ENCODE measurements at regions not wholly inside any gene's neighbourhood (a gene's known extent, or its start where the extent isn't known, plus 50 kb on each side); places are given as distances from the start of the nearest gene placed in this dataset.

DNA sequence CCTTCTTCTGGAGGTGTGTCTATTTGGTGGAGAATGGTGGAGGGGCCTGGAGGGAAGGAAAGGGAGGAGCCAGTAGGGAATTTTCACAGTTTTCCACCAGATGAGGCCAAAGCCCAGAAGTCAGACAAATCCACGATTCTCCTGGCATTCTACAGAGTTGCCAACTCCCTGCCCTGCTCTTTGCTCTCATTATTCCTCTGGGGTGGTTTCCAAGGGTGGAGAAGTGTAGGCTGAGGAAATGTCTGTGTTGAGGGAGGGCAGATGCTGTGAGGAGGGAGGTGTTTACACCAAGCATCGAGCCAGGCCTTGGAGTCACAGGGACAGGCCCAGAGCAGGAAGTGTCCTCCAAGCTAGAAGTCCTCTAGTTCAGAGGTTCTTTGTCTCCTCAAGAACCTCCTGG lies 124.1 kb upstream of the LGALSL start:
- TF ChIP-seq, protein P1, sequence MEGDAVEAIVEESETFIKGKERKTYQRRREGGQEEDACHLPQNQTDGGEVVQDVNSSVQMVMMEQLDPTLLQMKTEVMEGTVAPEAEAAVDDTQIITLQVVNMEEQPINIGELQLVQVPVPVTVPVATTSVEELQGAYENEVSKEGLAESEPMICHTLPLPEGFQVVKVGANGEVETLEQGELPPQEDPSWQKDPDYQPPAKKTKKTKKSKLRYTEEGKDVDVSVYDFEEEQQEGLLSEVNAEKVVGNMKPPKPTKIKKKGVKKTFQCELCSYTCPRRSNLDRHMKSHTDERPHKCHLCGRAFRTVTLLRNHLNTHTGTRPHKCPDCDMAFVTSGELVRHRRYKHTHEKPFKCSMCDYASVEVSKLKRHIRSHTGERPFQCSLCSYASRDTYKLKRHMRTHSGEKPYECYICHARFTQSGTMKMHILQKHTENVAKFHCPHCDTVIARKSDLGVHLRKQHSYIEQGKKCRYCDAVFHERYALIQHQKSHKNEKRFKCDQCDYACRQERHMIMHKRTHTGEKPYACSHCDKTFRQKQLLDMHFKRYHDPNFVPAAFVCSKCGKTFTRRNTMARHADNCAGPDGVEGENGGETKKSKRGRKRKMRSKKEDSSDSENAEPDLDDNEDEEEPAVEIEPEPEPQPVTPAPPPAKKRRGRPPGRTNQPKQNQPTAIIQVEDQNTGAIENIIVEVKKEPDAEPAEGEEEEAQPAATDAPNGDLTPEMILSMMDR (IDR thresholded peaks at IDR 0.05; ENCODE audit: poor library complexity, severe bottlenecking), result no peak
- H3K27ac ChIP-seq (ENCODE audit: poor library complexity, severe bottlenecking), result peak overlapping the region; percentile 25

DNA sequence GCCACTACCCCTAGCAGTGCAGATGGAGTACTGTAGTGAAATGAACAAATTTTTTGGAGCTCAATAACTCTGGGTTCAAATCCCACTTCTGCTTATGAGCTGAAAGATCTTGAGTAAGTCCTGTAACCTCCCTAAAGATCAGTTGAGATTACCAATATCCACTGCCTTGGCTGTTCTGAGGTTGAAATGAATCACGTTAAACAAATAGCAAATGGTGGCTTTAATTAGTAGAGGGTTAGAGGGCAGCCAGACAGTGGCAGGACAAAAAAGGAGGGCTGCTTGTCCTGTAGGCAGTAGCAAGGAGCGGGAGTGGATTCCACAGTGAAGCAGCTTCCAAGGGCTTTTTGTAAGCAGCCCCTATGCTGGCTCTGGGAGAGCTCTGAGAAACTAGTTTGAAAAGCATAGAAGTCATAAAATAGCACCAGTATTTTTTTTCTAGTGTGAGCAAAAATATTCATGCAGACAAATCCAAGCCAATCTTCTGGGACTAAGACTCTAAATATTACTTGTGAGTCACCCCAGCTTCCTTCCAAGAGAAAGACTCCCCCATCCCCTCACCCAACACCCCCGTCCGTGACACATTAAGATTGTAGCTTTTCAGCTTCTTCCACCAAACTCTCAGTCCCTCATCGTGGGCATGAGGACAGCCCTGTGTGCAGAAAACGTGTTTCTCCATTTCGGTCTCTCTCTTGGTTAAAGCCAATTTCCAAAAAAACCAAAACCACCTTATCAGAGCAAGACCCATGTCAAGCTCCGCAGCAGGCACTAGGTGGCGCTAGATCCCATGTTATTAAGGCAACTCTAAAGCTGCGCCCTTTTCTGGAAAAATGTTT lies 123.5 kb upstream of the LGALSL start:
- ATAC-seq (ENCODE audit: low read depth), result peak; percentile 76
- peak; percentile 75 for DNase-seq (ENCODE audit: low spot score)
- Histone ChIP-seq H3K36me3 (ENCODE audit: low read depth) (no peaks in the 10 kb centered on the region), H3K9me3 (ENCODE audit: severe bottlenecking) (no peaks in the 10 kb centered on the region), H3K4me3 (ENCODE audit: severe bottlenecking) (no peak overlapping the region), H3K27me3 (ENCODE audit: insufficient read depth, poor library complexity, severe bottlenecking) (no peaks in the 10 kb centered on the region), H3K27ac (ENCODE audit: poor library complexity, severe bottlenecking) (peak overlapping the region; percentile 25), H3K4me1 (ENCODE audit: insufficient read depth, poor library complexity, severe bottlenecking) (no peaks in the 10 kb centered on the region)
- TF ChIP-seq, protein P1 (IDR thresholded peaks at IDR 0.05; ENCODE audit: poor library complexity, severe bottlenecking), result peak; percentile 91

More for the DNA sequence above, 124.1 kb upstream of the LGALSL start:
- Histone ChIP-seq H3K4me1 (ENCODE audit: insufficient read depth, poor library complexity, severe bottlenecking) (no peaks in the 10 kb centered on the region), H3K4me3 (ENCODE audit: severe bottlenecking) (no peak overlapping the region), H3K9me3 (ENCODE audit: severe bottlenecking) (no peaks in the 10 kb centered on the region), H3K27me3 (ENCODE audit: insufficient read depth, poor library complexity, severe bottlenecking) (no peaks in the 10 kb centered on the region), H3K36me3 (ENCODE audit: low read depth) (no peaks in the 10 kb centered on the region)
- DNase-seq (ENCODE audit: low spot score) (no peak), ATAC-seq (ENCODE audit: low read depth) (no peak)

DNA sequence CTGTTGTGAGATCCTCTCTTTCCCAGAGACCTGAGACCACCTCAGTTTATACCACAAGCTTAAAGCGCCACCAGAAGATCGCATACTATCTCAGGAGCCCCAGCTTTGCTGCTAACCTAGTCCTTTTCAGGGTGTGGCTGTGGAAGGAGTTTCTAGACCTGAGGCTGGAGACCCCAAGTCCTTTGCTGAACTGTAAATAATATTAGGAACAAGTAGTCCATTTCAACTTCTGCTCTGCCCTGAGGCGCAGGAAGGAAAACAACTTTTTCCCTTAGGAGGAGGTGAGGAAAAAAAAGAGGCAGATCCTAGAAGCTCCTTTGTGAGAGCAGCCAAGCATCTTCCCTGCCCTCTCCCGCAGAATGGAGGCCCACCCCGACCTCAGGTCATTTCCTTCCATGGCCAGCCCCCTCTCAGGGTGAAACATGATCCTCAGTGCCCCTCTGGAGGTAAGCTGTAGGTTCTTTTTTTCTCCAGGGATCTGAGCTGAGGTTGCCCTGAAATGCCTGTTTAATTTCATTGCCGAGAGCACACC lies 122.8 kb upstream of the LGALSL start:
- TF ChIP-seq, protein P1 (IDR thresholded peaks at IDR 0.05; ENCODE audit: poor library complexity, severe bottlenecking), result peak; percentile 64
- Histone ChIP-seq H3K27me3 (ENCODE audit: insufficient read depth, poor library complexity, severe bottlenecking) (no peaks in the 10 kb centered on the region), H3K4me1 (ENCODE audit: insufficient read depth, poor library complexity, severe bottlenecking) (no peaks in the 10 kb centered on the region), H3K36me3 (ENCODE audit: low read depth) (no peaks in the 10 kb centered on the region), H3K9me3 (ENCODE audit: severe bottlenecking) (no peaks in the 10 kb centered on the region), H3K4me3 (ENCODE audit: severe bottlenecking) (no peak overlapping the region), H3K27ac (ENCODE audit: poor library complexity, severe bottlenecking) (peak overlapping the region; percentile 25)
- ATAC-seq (ENCODE audit: low read depth) (no peak), DNase-seq (ENCODE audit: low spot score) (no peak)

DNA sequence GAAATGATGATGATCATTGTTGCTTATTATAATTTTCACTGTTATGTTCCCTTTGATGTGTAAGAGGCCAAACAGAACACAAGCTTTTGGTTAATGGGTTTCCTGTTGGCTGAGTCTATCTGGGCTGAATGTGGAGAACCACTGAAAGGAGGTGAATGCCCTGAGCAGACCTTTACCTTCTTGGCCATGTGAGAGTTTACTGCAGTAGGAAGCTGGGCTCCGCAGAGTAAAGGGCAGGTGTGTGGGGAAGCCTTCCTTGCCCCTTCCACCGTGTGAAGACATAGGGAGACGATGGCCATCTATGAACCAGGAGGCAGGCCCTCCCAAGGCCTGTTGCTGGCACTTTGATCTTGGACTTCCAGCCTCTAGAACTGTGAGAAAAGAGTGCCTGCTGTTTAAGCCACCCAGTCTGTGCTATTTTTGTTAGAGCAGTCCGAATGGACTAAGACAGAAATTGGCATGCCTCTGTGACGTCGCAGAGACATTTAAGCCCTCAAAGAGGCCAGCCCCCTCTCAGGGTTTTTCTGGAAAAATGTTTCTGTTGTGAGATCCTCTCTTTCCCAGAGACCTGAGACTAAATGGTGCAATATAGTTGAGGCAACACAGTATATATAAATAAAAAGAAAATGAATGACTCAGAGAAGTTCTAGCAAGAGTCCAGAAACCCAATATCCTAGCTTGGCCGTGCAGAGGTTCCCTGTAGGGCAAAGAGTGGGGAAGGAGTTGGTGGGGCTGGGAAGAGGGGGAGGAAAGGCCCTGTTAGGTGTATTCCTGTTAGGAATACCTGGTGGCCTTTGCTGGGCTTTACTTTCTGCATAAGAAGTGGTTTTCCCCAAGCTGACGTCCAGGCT lies 121.9 kb upstream of the LGALSL start:
- no peak overlapping the region for H3K4me3 ChIP-seq (ENCODE audit: severe bottlenecking)
- DNase-seq (ENCODE audit: low spot score) (no peak), ATAC-seq (ENCODE audit: low read depth) (no peak)
- TF ChIP-seq, protein P1 (IDR thresholded peaks at IDR 0.05; ENCODE audit: poor library complexity, severe bottlenecking), result no peak
- H3K36me3 ChIP-seq (ENCODE audit: low read depth), result no peaks in the 10 kb centered on the region
- H3K9me3 ChIP-seq (ENCODE audit: severe bottlenecking), result no peaks in the 10 kb centered on the region
- H3K4me1 ChIP-seq (ENCODE audit: insufficient read depth, poor library complexity, severe bottlenecking), result no peaks in the 10 kb centered on the region
- H3K27me3 ChIP-seq (ENCODE audit: insufficient read depth, poor library complexity, severe bottlenecking), result no peaks in the 10 kb centered on the region
- H3K27ac ChIP-seq (ENCODE audit: poor library complexity, severe bottlenecking), result no peak overlapping the region
